Right ventricle myocardium inferior (tissue), 1 donor: ENCODE measurements at regions not wholly inside any gene's neighbourhood (a gene's known extent, or its start where the extent isn't known, plus 50 kb on each side); places are given as distances from the start of the nearest gene placed in this dataset.
"Not testable (repeated sequence)": the region's sequence is repeated elsewhere in the genome, so short reads cannot be mapped to it uniquely, and the experiment has no call there.

ENCODE experiments used
- ATAC-seq: fragments of 200-7000 bp; cut with Tn5 transposase; one replicate; pipeline ENCODE4 v1.9.1; 2020; ENCODE audit warnings: mild to moderate bottlenecking, moderate library complexity
- DNase-seq: peaks from one replicate; pipeline ENCODE4 v3.0.0; 2021; ENCODE audit errors: missing footprints
- intact Hi-C: fragments of 100-400 bp; cut with DNase I; formaldehyde crosslinking; loops from one replicate; pipeline ENCODE4 v1.11.0; 2022
- donor health status: DM: no; HTN: yes; CAD: no; lungs with severe emphysema.

DNA sequence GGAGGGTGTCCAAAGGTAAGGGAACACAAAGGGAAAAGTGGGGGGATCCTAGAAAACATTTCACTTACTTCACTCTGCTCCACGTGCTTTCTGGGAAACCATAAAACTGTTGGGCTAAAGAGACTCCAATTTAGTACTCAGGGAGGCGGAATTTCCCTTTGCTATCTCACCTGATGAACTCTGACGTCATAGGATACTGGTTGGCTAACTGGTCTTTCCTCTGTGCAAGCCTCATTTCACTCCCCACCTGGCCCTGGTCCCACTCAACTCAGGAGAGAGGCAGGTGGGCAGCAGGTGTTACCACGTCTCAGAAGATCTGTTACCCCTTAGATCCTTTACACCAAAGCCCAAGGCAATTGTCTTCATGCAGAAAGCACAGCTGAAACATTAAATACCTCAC lies 51.8 kb upstream of the PMAIP1 start:
- ATAC-seq (no peak), DNase-seq (no peak)
- intact Hi-C loops = no loop called here

DNA sequence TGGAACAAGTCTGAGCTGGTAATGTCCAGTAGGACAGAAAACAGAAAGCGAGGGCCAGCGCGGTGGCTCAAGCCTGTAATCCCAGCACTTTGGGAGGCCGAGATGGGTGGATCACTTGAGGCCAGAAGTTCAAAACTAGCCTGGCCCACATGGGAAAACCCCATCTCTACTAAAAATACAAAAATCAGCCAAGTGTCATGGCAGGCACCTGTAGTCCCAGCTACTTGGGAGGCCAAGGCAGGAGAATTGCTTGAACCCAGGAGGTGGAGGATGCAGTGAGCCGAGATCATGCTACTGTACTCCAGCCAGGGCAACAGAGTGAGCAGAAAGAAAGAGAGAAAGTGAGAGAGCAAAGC lies 52.3 kb upstream of the PMAIP1 start:
- DNase-seq, intact Hi-C loops, ATAC-seq: not testable (repeated sequence)

DNA sequence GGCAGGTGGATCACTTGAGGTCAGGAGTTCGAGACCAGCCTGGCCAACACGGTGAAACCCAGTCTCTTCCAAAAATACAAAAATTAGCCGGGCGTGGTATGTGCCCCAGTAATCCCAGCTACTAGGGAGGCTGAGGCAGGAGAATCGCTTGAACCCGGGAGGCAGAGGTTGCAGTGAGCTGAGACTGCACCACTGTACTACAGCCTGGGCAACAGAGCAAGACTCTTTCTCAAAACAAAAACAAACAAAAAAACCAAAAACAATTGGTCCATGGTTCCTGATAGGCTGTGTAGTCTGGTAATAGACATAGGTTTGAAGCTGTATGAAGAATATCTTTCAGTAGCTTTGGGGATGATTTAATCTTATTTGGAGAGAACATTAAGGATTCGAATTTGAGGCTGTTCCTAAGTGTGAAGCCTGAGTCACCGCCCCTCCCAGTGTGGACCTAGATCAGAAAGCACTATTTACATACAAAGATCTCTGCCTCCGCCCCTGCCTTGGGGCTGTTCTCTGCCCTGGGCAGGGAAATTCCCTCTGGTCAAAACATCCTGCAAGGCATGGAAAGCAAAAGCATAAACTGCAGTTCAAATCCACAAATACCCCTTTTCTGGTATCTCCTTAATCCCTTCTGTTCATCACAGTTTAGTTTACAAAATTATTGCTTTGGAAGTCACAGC lies 52.8 kb upstream of the PMAIP1 start:
- DNase-seq (no peak), ATAC-seq (no peak)
- intact Hi-C loops = no loop called here

DNA sequence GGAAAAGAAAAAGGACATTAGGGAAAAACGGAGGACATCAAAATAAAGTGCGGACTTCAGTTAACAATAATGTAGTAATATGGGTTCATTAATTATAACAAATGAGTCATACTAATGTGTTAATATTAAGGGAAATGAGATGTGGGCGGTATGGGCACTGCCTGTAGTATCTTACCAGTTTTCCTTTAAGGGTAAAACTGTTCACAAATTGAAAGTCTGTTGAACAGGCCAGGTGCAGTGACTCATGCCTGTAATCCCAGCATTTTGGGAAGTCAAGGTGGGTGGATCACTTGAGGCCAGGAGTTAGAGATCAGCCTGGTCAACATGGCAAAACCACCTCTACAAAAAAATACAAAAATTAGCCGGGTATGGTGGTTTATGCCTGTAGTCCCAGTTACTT lies 56.8 kb upstream of the PMAIP1 start:
- ATAC-seq = no peak
- no peak for DNase-seq

DNA sequence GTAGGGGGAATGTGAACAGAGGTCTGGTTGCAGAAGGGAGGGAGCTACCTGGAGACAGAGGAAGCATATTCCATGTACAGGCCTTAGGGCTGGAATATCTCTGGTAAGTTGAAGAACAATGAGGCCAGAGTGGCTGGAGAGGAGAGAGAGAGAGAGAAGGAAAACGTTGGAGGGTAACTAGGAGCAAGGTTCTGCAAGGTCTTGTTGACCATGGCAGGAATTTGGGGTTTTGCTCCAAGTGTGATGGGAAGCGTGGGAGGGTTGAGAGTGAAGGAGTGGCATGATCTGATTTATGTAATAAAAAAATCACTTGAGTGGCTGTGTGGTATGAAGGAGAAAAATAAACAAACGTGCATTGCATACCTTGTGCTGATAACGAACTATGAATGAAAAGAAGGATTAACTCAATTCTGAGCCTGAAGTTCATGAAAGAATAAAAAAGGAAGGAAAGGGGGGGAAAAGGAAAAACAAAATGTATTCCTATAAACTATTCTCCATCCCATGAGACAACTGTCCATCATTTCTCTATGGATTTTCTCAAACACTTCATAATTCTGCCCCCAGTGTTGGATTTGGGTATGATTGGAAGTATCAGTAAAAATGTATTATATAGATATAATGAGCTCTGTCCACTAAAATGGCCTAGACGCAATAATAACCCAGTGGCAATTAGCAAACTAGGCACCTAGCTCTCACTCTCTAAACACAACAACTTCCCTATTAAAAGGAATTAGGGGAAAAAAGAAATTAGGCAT lies 59.7 kb upstream of the PMAIP1 start:
- intact Hi-C loops = no loop called here
- no peak for DNase-seq
- no peak for ATAC-seq

More for the DNA sequence above, 56.8 kb upstream of the PMAIP1 start:
- intact Hi-C loops = no loop called here

DNA sequence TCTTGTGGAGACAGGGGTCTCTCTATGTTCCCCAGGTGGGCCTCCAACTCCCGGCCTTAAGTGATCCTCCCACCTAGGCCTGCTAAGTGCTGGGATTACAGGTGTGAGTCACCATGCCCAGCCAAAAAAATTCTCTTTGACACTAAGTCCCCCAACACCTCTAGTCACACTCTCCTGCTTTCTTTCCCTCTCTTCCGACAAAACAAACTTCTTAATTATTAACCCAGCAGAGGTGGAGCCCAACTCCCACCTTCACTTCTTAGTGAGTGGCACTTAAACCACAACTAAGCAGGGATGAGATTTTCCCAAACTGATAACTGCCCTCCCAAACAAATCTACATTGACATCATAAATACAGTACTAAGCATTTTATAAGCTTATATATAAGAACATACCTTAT lies 60.5 kb upstream of the PMAIP1 start:
- intact Hi-C loops = no loop called here
- ATAC-seq (no peak), DNase-seq (no peak)

DNA sequence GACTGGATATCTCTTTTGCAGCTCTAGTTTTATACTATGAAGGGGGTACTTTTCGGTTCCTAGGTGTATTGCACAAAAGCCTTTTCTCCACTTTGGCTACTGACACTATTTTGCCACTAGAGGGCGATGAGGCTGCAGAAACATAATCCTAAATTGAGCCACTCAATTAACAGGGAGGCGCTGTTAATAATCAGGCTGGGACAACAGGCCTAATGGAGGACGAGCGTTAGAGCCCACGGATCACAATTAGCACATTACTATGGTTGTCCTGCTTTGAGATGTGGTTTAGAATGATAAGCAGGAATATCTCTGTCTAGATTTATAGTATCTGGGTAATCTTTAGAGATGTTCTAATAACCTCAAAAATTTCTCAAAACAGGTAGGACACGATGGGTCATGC lies 62.2 kb upstream of the PMAIP1 start:
- no peak for ATAC-seq
- DNase-seq = no peak
- intact Hi-C loops = no loop called here

DNA sequence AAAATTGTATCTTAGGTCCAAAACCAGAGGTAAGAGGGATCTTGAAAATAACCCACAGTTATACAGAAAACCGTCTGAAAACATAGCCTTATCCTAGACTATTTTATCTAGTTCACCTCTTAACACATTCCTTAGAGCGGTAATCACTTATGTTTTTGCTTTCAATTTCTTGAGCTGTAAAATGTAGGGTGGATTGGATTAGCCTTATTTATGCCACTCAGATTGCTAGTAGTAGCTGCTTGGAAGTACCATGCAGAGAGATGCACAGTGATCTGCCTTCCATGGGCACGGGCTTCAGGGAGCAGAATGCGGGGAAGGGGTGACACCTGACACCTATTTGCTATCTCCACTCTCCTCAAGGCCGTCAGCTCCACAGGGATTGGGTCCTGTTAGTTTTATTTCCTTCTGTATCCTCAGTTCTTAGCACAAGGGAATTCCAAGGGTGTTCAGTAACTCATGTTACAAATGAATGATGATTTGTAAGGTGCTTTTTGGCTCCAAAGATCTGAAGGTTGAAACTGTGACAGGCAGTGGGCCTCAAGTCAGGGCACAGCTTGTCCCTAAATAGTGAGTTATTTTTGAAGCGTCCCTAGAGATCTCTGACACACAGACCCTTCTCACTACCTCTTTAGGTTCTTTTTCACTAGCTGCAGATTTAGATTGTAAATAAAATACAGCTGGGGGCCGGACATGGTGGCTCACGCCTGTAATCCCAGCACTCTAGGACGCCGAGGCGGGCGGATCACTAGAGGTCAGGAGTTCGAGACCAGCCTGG lies 64.0 kb upstream of the PMAIP1 start:
- intact Hi-C loops = no loop called here
- DNase-seq (no peak), ATAC-seq (no peak)

DNA sequence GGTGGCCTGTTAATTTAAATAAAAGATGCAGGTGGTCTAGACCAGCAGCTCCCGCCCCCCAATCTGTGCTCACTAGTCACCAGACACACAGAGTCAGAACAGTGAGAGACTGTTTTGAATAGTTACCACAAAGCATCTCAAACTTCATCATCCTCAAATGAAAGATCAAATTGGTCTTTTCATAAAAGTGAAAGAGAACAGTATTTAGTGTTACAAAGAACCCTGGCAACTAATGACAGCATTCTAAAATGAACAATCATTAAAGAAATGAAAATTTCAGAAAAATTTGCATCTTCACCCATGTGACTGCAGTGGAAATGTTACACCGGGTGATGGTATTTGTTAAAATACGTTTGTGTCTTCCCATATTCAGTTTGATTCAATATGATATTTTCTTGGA lies 65.5 kb upstream of the PMAIP1 start:
- intact Hi-C loops = no loop called here
- DNase-seq = no peak
- ATAC-seq = no peak

DNA sequence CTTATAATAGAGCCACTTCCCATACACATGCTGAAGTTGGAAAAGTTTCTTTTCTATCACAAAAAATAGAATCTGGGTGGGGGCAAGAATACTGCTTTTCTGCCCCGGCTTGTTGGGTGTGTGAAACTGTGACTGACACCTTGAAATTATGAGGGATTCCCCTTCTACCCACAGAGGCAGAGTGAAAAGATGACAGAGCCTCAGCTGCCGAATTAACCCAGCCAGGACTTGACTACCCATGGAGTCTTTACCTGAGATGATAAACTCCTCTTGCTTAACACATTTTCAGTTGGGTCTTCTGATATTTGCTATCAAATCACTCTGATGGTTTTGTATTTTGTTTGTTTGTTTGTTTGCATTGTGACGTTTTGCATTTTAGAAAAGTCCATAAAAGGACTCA lies 66.0 kb upstream of the PMAIP1 start:
- no peak for ATAC-seq
- no peak for DNase-seq
- intact Hi-C loops = no loop called here

DNA sequence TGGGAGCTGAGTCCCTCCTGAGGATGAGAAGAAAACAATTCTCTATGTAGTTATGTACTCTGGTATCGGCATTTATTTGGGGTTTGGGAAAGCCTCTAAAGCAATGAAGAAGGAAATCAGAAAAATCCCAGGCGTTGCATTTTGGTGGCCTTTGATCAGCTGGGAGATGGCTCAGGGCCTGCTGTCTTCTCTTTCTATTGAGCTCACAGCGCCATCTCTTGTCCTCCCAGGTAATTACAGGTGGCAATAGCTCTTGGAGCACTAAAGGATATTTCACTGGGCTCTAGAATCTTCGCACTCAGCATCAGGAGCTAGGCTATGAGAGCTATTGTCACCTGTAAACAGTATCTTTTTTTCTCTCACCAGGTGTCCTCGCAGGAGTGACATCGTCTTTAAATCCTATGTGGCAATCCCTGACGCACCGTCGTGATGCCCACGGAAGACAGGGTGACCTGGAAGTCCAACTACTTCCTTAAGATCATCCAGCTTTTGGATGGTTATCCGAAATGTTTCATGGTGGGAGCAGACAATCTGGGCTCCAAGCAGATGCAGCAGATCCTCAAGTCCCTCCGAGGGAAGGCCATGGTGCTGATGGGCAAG lies 76.1 kb upstream of the PMAIP1 start:
- intact Hi-C loops = loop anchor here (2.0 to 5.0 kb wide), 5 partner anchors 41 to 516 kb away; partner anchors contain the start of gene CCBE1
- ATAC-seq (peak; percentile 87), DNase-seq (no peak)

DNA sequence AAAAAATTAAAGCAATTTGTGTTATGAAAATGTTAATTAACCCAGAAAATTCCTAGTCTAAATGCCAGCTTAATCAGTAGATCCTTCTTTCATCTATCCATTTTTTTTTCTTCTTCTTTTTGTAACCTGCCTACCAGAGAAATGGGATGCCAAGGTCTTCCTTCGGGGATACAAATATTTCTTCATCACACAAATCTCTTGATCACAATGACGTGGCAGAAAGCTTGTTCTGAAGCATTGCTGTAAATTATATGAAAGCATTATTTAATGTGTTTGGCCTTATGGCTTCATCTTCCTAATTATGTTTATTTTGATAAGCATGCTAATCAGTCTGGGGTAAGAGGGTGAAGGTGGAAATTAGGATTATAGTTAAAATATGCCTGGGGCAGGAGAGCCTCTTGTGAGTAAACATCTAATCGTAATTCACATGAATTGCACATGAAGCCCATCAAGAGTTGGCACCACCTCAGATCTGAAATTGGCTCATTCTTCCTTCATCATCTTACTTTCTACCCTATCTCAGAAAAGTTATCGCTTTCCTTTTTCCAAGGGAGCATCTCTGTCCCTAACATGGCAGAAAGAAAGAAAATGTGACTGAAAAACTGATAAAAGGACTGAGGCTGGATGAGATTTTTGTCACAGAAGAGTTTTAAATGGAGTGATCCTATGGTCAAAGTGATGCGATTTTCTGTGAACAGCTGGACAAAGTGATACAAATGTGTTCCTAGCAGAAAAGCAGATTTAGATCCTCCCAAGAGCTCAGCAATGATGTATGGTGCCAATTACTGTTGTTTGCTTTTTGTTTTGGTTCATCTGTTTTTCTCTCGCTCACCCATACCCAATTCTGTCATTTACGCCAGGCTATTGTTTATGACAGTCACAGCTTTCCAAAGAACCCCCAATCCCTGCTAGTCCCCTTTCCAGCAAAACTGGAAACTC lies 76.9 kb upstream of the PMAIP1 start:
- ATAC-seq (no peak), DNase-seq (no peak)
- intact Hi-C loops = loop anchor here (2.0 to 5.0 kb wide), 5 partner anchors 41 to 516 kb away; partner anchors contain the start of gene CCBE1

DNA sequence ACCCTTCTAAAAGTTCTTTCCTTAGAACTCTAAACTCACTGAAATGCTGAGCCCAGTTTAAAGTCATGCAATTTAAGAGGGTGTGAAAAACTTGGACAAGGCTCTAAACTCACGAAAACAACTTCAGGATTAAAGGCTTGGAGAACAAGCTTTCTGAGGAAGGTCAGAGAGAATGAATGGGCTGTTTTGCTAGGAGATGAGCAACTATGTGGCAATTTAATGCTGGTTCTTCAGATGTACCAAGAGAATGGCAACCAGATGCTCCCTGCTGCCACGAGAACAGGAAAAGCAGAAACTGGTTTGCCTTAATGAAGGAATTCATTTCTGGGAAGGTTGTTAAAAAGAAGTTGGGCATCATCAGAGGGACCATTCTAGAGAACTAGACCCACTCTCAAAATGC lies 77.8 kb upstream of the PMAIP1 start:
- intact Hi-C loops = loop anchor here (2.0 to 5.0 kb wide), 5 partner anchors 40 to 515 kb away; partner anchors contain the start of gene CCBE1
- DNase-seq (no peak), ATAC-seq (no peak)

DNA sequence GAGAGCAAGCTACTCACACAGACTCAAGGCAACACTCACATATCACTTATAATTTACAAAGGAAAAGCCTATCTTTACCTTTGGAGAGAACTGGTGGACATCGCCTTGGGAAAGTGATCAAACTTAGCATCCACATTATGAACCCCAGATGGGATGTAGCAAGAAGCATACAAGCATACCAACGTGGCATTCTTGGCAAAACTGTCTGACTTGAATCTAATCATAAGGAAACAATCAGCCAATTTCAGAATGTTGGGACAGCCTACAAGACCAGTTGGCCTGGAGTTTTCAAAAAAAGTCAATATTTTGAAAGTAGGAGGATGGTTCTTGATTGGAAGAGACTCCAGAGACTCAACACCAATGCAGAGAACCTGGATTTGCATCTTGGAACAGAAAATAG lies 79.1 kb upstream of the PMAIP1 start:
- ATAC-seq (no peak), DNase-seq (no peak)
- intact Hi-C loops = loop anchor here (5.0 kb wide), 4 partner anchors 38 to 513 kb away; partner anchors contain the start of gene CCBE1

DNA sequence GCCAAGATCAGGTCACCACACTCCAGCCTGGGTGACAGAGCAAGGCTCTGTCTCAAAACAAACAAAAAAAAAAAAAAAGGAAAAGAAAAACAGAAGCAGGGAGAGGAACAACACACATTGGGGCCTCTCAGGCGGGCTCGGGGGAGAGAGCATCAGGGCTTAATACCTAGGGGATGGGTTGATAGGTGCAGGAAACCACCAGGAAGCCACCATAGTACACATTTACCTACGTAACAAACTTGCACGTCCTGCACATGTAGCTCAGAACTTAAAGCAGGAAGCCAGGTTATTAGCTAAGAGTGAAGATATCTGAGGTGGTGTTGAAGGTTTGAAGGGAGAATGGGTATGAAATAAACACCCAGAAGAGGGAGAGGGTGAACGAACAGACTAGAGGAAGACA lies 81.0 kb upstream of the PMAIP1 start:
- ATAC-seq = no peak
- intact Hi-C loops = no loop called here
- DNase-seq = no peak

DNA sequence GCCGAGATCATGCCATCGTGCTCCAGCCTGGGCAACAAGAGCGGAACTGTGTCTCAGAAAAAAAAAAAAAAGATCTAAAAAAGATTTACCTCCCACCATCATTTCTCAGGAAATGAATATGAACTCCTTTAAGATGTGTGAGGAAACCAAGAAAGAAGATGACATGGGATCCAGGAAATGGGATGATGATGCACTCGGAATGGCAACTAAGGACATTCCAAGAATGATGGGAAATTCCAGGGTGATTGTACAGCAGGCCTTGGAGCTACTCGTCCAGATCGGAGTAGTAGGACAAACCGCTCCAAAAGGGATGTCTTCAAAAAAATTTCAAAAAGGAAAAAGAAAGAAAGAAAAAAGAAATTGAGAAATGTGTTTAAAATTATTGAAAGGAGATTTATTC lies 84.9 kb upstream of the PMAIP1 start:
- intact Hi-C loops = no loop called here
- ATAC-seq (no peak), DNase-seq (no peak)

DNA sequence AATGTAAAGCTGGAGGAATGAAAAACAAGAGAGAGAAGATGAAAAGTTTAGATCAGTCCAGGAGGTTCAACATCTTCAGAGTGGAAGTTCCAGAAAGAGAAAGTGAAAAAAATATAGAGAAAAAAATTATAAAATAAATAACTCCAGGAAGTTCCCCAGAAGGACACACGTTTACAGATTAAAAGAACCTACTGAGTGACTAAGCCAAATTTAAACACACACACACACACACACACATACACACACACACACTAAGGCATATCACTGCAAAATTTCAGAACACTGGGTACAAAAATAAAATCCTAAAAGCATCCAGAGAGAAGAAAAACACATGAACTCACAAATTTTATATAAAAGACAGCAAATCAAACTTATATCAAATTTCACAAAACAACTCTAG lies 85.9 kb upstream of the PMAIP1 start:
- intact Hi-C loops = no loop called here
- DNase-seq (no peak), ATAC-seq (no peak)

DNA sequence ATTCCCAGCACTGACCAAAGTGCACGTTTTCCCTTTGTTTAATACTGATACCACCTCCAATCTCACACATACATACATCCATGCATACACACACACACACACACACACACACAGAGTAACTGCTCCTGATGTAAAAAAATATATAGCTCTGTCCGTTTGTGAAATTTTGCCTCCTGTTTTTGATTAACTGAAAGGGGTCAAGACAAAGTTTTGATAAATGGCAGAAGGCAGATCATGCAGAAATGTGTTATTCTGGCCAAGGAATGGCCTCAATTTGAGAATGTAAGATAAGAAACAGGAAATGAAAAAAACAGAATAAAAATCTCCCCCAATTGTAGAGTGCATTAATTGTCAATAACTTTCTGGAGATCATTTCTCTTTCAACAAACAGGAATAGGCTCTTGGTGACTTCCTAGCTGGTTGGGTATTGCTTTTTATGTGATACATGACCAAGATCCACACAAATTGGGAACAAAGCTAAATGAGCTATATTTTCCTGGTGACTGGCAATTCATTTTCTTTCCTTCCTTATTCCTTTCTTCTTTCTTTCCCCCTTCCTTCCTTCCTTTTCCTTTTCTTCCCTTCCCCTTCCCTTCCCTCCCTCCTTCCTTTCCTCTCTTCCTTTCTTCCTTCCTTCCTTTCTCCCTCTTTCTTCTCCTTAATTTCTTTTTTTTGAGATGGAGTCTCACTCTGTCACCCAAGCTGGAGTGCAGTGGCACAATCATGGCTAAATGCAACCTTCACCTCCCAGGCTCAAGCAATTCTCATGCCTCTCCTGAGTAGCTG lies 88.9 kb upstream of the PMAIP1 start:
- DNase-seq (no peak), ATAC-seq (no peak)
- intact Hi-C loops = no loop called here
